HG03064 (cell line): ENCODE measurements at regions not wholly inside any gene's neighbourhood (a gene's known extent, or its start where the extent isn't known, plus 50 kb on each side); places are given as distances from the start of the nearest gene placed in this dataset.
"Not testable (repeated sequence)": the region's sequence is repeated elsewhere in the genome, so short reads cannot be mapped to it uniquely, and the experiment has no call there.

Source experiments
- ATAC-seq: cut with Tn5 transposase; IDR thresholded peaks from one replicate; pipeline ENCODE4 v1.9.1; 2021; ENCODE audit warnings: low read depth; ENCODE audit not compliant: unreplicated experiment

GRCh38 chr15:22665059-22665702 is 121.3 kb upstream of the NIPA1 start:
- not testable (repeated sequence) for ATAC-seq

DNA sequence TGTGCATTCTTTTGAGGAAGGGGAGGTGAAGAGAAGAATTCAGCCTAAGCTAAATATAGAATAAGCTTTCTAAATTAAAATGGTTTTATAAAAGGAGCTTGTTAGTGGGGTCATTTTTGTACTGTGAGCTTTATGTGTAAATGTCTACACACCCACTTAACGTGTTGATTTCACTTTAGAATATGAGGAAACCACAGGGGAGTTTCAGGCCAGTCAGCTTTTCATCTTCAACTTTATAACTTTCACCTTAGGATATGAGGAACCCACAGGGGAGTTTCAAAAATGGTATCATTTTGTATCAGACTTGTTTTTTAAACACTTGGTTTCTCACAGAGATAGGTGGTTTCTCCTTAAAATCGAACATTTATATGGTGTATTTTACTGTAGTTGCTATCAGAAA is 120.7 kb upstream of the NIPA1 start:
- not testable (repeated sequence) for ATAC-seq

DNA sequence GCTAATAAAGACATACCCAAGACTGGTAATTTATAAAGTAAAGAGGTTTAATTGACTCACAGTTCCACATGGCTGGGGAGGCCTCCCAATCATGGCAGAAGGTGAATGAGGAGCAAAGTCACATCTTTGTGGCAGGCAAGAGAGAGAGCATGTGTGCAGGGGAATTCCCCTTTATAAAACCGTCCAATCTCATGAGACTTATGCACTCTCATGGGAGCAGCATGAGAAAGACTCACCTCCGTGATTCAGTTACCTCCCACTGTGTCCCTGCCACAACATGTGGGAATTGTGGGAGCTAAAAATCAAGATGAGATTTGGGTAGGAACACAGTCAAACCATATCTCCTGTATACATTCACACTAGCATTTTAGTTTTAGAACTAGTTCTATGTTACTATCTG is 101.7 kb upstream of the NIPA1 start:
- ATAC-seq: not testable (repeated sequence)

DNA sequence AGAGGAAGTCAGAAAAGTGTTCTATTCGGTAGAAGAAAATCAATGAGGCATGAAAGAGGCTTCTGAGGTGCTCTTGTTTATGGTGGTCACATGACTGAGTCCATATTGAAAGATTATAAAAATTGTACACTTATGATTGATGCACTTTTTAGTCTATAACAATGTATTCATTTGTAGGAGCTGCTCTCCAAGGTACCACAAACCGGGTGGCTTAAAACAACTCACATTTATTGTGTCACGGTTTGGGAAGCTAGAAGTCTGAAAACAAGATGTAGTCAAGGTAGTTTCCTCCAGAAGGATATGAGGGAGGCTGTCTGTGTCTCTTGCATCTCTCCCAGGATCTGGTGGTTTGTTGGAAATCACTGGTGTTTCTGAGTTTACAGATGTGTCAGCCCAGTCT is 86.6 kb upstream of the NIPA1 start:
- ATAC-seq: not testable (repeated sequence)

GRCh38 chr15:22710831-22711341 is 75.6 kb upstream of the NIPA1 start:
- not testable (repeated sequence) for ATAC-seq

DNA sequence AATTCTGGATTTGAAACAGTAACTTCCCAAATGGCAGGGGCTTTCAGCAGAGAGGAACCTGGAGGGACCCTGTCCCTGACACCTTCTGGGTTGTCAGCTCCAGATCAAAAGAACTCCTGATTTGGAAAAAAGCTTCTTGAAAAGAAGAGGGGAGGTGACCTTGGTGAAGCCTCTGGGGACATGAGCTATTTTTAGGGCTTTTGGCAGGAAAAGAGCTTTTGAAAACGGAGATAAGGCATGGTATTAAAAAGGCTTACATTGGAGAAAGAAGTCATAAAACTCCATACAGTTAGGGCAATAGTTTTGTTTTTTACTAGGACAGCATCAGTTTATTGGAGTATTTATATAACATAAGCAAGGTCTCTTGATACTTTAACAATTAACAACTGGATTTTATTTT is 72.5 kb upstream of the NIPA1 start:
- not testable (repeated sequence) for ATAC-seq

- not testable (repeated sequence) for ATAC-seq
These were observed 71.9 kb upstream of the NIPA1 start for GRCh38 chr15:22714358-22715132.

DNA sequence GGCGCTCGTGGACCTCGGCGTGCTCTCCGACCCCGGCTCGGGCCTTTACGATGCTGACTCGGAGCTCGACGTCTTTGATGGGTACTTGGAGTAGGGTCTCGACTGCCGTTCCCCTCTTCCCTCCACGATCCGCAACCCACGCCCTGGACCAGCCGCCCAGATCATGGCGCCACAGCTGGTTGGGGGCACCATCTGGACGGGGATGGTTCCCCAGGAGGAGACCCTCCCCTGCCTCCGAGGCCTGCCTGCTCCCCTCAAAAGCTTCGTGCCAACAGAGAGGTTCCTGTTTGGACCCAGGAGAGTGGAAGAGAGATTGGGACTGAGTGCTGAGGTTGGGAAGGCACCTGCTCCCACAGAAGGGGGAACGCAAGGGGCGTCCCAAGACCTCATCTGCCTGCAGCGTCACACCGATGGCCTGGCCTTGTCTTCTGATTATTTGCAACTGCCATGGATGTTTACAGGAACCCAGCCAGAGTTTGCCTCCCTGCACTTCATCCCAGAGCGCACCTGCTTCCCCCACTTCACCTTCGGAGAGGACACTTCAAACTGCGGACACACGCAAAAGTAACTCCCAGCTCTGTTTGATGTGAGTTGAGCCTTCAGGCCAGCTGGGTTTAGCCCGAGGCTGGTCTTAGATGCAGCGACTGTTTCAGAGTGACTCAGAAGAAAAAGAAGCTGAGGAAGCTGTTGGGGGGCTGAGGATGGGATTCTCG is 71.2 kb upstream of the NIPA1 start:
- ATAC-seq: not testable (repeated sequence)

- not testable (repeated sequence) for ATAC-seq
These were observed 66.5 kb upstream of the NIPA1 start for GRCh38 chr15:22719980-22720379.

GRCh38 chr15:22726104-22726503 is 60.3 kb upstream of the NIPA1 start:
- ATAC-seq: not testable (repeated sequence)

GRCh38 chr15:22735067-22735466 is 51.4 kb upstream of the NIPA1 start:
- not testable (repeated sequence) for ATAC-seq

DNA sequence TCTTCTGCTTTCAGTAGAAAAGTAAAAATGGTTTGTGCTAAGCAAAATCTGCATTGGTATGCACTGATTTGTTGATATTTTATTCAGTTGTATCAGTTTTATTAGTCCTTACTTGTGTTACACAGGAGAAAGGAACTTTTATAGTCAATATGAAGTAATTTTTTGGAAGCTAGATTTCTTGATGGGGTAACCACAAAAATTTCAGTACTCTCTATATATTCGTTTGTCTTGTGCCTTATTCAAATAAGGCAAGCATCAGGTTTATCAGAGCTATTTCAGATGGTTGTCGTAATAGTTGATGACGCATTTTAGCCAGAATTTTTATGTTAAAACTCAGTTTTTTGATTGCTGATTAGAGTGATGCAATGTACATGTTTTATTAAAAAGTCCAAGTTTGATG is 50.7 kb upstream of the NIPA1 start:
- ATAC-seq: no peak

GRCh38 chr15:22736200-22736599 is 50.2 kb upstream of the NIPA1 start:
- not testable (repeated sequence) for ATAC-seq
